Panc1 (cell line): ENCODE measurements at regions not wholly inside any gene's neighbourhood (a gene's known extent, or its start where the extent isn't known, plus 50 kb on each side); places are given as distances from the start of the nearest gene placed in this dataset.

Experiments used
- CTCF ChIP-seq: fragments of 450-650 bp; IDR thresholded peaks from 2 replicates; pipeline ENCODE4 v1.5.1; 2017; ENCODE audit warnings: mild to moderate bottlenecking
- POLR2AphosphoS5 ChIP-seq: IDR thresholded peaks from 2 replicates; pipeline ENCODE4 v1.6.1; 2012; ENCODE audit warnings: mild to moderate bottlenecking, low read depth, low read length, moderate library complexity
- REST ChIP-seq, 2 experiments: IDR thresholded peaks; 2 replicates each; pipeline ENCODE4 v1.6.1; 2011 to 2012; ENCODE audit warnings: low read depth in 2 of 2, control low read depth in 1 of 2, low read length in 1 of 2, mild to moderate bottlenecking in 1 of 2, moderate library complexity in 1 of 2; ENCODE audit not compliant: insufficient read depth in 1 of 2
- SIN3A ChIP-seq: IDR thresholded peaks from 2 replicates; pipeline ENCODE4 v1.6.1; 2012; ENCODE audit warnings: low read depth, mild to moderate bottlenecking, low read length, moderate library complexity, borderline replicate concordance; ENCODE audit not compliant: insufficient read depth
- TCF7L2 ChIP-seq: IDR thresholded peaks from 2 replicates; pipeline ENCODE4 v1.6.1; 2011; ENCODE audit warnings: mild to moderate bottlenecking, low read depth, low read length, inconsistent platforms

- TF ChIP-seq POLR2AphosphoS5 (no peak), REST (IDR thresholded peaks at IDR 0.05; ENCODE audit: insufficient read depth in 1 of 2, low read depth in 2 of 2, low read length in 1 of 2) (no peak), CTCF (no peak), SIN3A (no peak), TCF7L2 (no peak)
Observed at GRCh38 chr6:71499667-71500066, 211.1 kb downstream of the OGFRL1 start.
